NCI-H1694 treated with DMSO at 0.1 percent for 48 hours (cell line): ENCODE measurements at regions not wholly inside any gene's neighbourhood (a gene's known extent, or its start where the extent isn't known, plus 50 kb on each side); places are given as distances from the start of the nearest gene placed in this dataset.

Experiments used
- DNase-seq: peaks from one replicate; lab custom pipeline; 2025; lab: John Stamatoyannopoulos, UW

- no peak for DNase-seq
Measured at GRCh38 chr18:69109686-69110085, 291.0 kb upstream of the DOK6 start.

GRCh38 chr18:69120833-69121232 lies 279.9 kb upstream of the DOK6 start:
- DNase-seq: no peak

- no peak for DNase-seq
Measured at GRCh38 chr18:69123421-69123820, 277.3 kb upstream of the DOK6 start.

GRCh38 chr18:69127873-69128500 lies 272.7 kb upstream of the DOK6 start:
- no peak for DNase-seq

- DNase-seq: no peak
Measured at GRCh38 chr18:69128566-69128965, 272.1 kb upstream of the DOK6 start.

- no peak for DNase-seq
Measured at GRCh38 chr18:69128978-69129377, 271.7 kb upstream of the DOK6 start.

- no peak for DNase-seq
Measured at GRCh38 chr18:69138088-69138487, 262.6 kb upstream of the DOK6 start.

GRCh38 chr18:69143084-69143483 lies 257.6 kb upstream of the DOK6 start:
- no peak for DNase-seq

- DNase-seq: no peak
Measured at GRCh38 chr18:69152436-69152835, 248.3 kb upstream of the DOK6 start.

- DNase-seq: no peak
Measured at GRCh38 chr18:69157906-69158305, 242.8 kb upstream of the DOK6 start.

- no peak for DNase-seq
Measured at GRCh38 chr18:69158944-69159343, 241.7 kb upstream of the DOK6 start.

GRCh38 chr18:69161383-69162028 lies 239.2 kb upstream of the DOK6 start:
- DNase-seq: no peak

GRCh38 chr18:69162649-69163048 lies 238.0 kb upstream of the DOK6 start:
- DNase-seq: no peak

GRCh38 chr18:69172046-69172445 lies 228.6 kb upstream of the DOK6 start:
- no peak for DNase-seq

GRCh38 chr18:69175681-69176080 lies 225.0 kb upstream of the DOK6 start:
- DNase-seq: no peak

- no peak for DNase-seq
Measured at GRCh38 chr18:69176741-69177140, 223.9 kb upstream of the DOK6 start.

GRCh38 chr18:69177702-69178101 lies 223.0 kb upstream of the DOK6 start:
- no peak for DNase-seq

- DNase-seq: no peak
Measured at GRCh38 chr18:69186162-69186561, 214.5 kb upstream of the DOK6 start.

- DNase-seq: no peak
Measured at GRCh38 chr18:69196336-69196735, 204.4 kb upstream of the DOK6 start.

GRCh38 chr18:69205925-69206324 lies 194.8 kb upstream of the DOK6 start:
- DNase-seq: no peak

GRCh38 chr18:69208545-69208944 lies 192.1 kb upstream of the DOK6 start:
- DNase-seq: no peak

GRCh38 chr18:69209761-69210160 lies 190.9 kb upstream of the DOK6 start:
- peak; percentile 27 for DNase-seq

GRCh38 chr18:69213842-69214241 lies 186.8 kb upstream of the DOK6 start:
- no peak for DNase-seq

- DNase-seq: no peak
Measured at GRCh38 chr18:69215161-69215560, 185.5 kb upstream of the DOK6 start.
